ENCODE measurements at regions not wholly inside any gene's neighbourhood (a gene's known extent, or its start where the extent isn't known, plus 50 kb on each side); places are given as distances from the start of the nearest gene placed in this dataset.

DNA sequence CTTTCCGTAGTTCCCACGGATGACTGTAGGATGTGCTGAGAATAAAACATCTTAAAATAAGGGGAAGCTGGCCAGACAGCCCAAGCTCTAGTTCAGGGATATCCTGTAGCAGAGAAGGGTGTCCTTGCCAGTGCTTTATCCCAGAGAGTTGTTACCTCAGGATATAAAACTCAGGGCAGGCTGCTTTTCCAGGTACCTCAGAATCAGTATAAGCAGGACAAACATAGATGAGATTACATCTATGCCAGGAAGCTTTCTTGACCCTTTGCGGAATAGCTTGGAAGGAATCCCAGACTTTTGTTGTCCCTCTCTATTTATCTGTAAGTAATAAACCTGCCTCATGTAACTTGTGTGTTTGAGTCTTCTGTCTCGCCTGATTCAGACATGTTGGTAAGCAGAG, 565.7 kb downstream of the PRDM9 start:
- no peak overlapping the region for H3K27ac ChIP-seq
- no peak for ATAC-seq
- TF ChIP-seq GATA3 (IDR thresholded peaks at IDR 0.05; ENCODE audit: borderline replicate concordance) = no peak
- TF ChIP-seq NPAS2 (CRISPR knock-in tag; IDR thresholded peaks at IDR 0.05; ENCODE audit: borderline replicate concordance) = no peak
- no peak for TF ChIP-seq HOXB5 (CRISPR knock-in tag; IDR thresholded peaks at IDR 0.05)
- no peak for TF ChIP-seq CHD2 (IDR thresholded peaks at IDR 0.05; ENCODE audit: low read length, partially characterized antibody)
- TF ChIP-seq EHMT2 (IDR thresholded peaks at IDR 0.05; ENCODE audit: low read depth) = no peak
- no peak for TF ChIP-seq HDAC2 (IDR thresholded peaks at IDR 0.05)
- TF ChIP-seq, protein P1, sequence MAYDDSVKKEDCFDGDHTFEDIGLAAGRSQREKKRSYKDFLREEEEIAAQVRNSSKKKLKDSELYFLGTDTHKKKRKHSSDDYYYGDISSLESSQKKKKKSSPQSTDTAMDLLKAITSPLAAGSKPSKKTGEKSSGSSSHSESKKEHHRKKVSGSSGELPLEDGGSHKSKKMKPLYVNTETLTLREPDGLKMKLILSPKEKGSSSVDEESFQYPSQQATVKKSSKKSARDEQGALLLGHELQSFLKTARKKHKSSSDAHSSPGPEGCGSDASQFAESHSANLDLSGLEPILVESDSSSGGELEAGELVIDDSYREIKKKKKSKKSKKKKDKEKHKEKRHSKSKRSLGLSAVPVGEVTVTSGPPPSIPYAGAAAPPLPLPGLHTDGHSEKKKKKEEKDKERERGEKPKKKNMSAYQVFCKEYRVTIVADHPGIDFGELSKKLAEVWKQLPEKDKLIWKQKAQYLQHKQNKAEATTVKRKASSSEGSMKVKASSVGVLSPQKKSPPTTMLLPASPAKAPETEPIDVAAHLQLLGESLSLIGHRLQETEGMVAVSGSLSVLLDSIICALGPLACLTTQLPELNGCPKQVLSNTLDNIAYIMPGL (CRISPR knock-in tag; IDR thresholded peaks at IDR 0.05; ENCODE audit: borderline replicate concordance) = no peak
- no peak for TF ChIP-seq NR3C1 (IDR thresholded peaks at IDR 0.05)
- TF ChIP-seq MYC (IDR thresholded peaks at IDR 0.05; ENCODE audit: borderline replicate concordance, low read length) = no peak
- TF ChIP-seq SREBF2 (IDR thresholded peaks at IDR 0.05) = no peak
- TF ChIP-seq MAFK (IDR thresholded peaks at IDR 0.05; ENCODE audit: partially characterized antibody) = no peak
- no peak for TF ChIP-seq FOSB (CRISPR knock-in tag; IDR thresholded peaks at IDR 0.05)
- TF ChIP-seq CHD4 (IDR thresholded peaks at IDR 0.05; ENCODE audit: borderline replicate concordance) = no peak
- TF ChIP-seq POLR2AphosphoS2 (conservative IDR thresholded peaks at IDR 0.05; ENCODE audit: low read length) = no peak
- TF ChIP-seq, protein P2, sequence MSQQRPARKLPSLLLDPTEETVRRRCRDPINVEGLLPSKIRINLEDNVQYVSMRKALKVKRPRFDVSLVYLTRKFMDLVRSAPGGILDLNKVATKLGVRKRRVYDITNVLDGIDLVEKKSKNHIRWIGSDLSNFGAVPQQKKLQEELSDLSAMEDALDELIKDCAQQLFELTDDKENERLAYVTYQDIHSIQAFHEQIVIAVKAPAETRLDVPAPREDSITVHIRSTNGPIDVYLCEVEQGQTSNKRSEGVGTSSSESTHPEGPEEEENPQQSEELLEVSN (IDR thresholded peaks at IDR 0.05; ENCODE audit: borderline replicate concordance, low read depth) = no peak
- TF ChIP-seq, protein P3, sequence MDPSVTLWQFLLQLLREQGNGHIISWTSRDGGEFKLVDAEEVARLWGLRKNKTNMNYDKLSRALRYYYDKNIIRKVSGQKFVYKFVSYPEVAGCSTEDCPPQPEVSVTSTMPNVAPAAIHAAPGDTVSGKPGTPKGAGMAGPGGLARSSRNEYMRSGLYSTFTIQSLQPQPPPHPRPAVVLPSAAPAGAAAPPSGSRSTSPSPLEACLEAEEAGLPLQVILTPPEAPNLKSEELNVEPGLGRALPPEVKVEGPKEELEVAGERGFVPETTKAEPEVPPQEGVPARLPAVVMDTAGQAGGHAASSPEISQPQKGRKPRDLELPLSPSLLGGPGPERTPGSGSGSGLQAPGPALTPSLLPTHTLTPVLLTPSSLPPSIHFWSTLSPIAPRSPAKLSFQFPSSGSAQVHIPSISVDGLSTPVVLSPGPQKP (IDR thresholded peaks at IDR 0.05; ENCODE audit: low read depth, low read length) = no peak
- no peak for TF ChIP-seq ZFP36 (IDR thresholded peaks at IDR 0.05; ENCODE audit: borderline replicate concordance, partially characterized antibody)
- TF ChIP-seq, protein P4, sequence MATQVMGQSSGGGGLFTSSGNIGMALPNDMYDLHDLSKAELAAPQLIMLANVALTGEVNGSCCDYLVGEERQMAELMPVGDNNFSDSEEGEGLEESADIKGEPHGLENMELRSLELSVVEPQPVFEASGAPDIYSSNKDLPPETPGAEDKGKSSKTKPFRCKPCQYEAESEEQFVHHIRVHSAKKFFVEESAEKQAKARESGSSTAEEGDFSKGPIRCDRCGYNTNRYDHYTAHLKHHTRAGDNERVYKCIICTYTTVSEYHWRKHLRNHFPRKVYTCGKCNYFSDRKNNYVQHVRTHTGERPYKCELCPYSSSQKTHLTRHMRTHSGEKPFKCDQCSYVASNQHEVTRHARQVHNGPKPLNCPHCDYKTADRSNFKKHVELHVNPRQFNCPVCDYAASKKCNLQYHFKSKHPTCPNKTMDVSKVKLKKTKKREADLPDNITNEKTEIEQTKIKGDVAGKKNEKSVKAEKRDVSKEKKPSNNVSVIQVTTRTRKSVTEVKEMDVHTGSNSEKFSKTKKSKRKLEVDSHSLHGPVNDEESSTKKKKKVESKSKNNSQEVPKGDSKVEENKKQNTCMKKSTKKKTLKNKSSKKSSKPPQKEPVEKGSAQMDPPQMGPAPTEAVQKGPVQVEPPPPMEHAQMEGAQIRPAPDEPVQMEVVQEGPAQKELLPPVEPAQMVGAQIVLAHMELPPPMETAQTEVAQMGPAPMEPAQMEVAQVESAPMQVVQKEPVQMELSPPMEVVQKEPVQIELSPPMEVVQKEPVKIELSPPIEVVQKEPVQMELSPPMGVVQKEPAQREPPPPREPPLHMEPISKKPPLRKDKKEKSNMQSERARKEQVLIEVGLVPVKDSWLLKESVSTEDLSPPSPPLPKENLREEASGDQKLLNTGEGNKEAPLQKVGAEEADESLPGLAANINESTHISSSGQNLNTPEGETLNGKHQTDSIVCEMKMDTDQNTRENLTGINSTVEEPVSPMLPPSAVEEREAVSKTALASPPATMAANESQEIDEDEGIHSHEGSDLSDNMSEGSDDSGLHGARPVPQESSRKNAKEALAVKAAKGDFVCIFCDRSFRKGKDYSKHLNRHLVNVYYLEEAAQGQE (IDR thresholded peaks at IDR 0.05) = no peak
- no peak for TF ChIP-seq HES2 (IDR thresholded peaks at IDR 0.05)
- H3K4me1 ChIP-seq = no peaks in the 10 kb centered on the region
- no peak overlapping the region for H3K4me3 ChIP-seq
- H3K9me3 ChIP-seq = no peaks in the 10 kb centered on the region
- CTCF ChIA-PET = no interaction called here
- DNase-seq (ENCODE audit: low read depth in 1 of 2, low spot score in 1 of 2) = no peak
- H3K4me2 ChIP-seq = no peak overlapping the region
- POLR2A ChIA-PET = no interaction called here
- FAIRE-seq = no peak
- WGBS (ENCODE audit: missing lambda C conversion rate) = 31% methylated on average over 4 of the region's 4 CpGs

- Histone ChIP-seq H3K9me3 (no peaks in the 10 kb centered on the region), H3K27ac (no peak overlapping the region), H3K4me3 (no peak overlapping the region), H3K4me2 (no peak overlapping the region), H3K4me1 (no peaks in the 10 kb centered on the region)
- no peak for DNase-seq (ENCODE audit: low read depth in 1 of 2, low spot score in 1 of 2)
- CTCF ChIA-PET = no interaction called here
- POLR2A ChIA-PET = no interaction called here
- TF ChIP-seq JUNB (IDR thresholded peaks at IDR 0.05) (no peak), HDAC2 (IDR thresholded peaks at IDR 0.05) (no peak), HES2 (IDR thresholded peaks at IDR 0.05) (no peak), CHD4 (IDR thresholded peaks at IDR 0.05; ENCODE audit: borderline replicate concordance) (no peak), KDM5A (IDR thresholded peaks at IDR 0.05) (no peak), KDM1A (IDR thresholded peaks at IDR 0.05; ENCODE audit: low read depth) (no peak), ZC3H11A (IDR thresholded peaks at IDR 0.05) (no peak), RNF2 (IDR thresholded peaks at IDR 0.05; ENCODE audit: borderline replicate concordance, low read depth) (no peak), CBX2 (IDR thresholded peaks at IDR 0.05; ENCODE audit: borderline replicate concordance, low read depth) (no peak), EHMT2 (IDR thresholded peaks at IDR 0.05; ENCODE audit: low read depth) (no peak), NR3C1 (IDR thresholded peaks at IDR 0.05) (no peak), FOSL2 (IDR thresholded peaks at IDR 0.05) (no peak), FOSL2 (CRISPR knock-in tag; IDR thresholded peaks at IDR 0.05) (no peak)
- no peak for ATAC-seq
- 40% methylated on average over 2 of the region's 2 CpGs for WGBS (ENCODE audit: missing lambda C conversion rate)
- FAIRE-seq = no peak
Measured at GRCh38 chr5:24080046-24080445, 564.7 kb downstream of the CDH10 start.
